SK-N-SH (cell line): ENCODE measurements at regions not wholly inside any gene's neighbourhood (a gene's known extent, or its start where the extent isn't known, plus 50 kb on each side); places are given as distances from the start of the nearest gene placed in this dataset.

ENCODE experiments used
- CTCF ChIP-seq: fragments of 200-600 bp; sonication (generic); IDR thresholded peaks from 2 replicates; pipeline ENCODE4 v1.6.1; 2017; ENCODE audit warnings: antibody characterized with exemption, mild to moderate bottlenecking, moderate library complexity
- REST ChIP-seq: IDR thresholded peaks from 2 replicates; pipeline ENCODE4 v1.6.1; 2012; ENCODE audit warnings: mild to moderate bottlenecking, low read depth, low read length, moderate library complexity
- TEAD4 ChIP-seq: IDR thresholded peaks from 2 replicates; pipeline ENCODE4 v1.4.0; 2012; ENCODE audit warnings: mild to moderate bottlenecking, borderline replicate concordance; ENCODE audit not compliant: insufficient read depth

DNA sequence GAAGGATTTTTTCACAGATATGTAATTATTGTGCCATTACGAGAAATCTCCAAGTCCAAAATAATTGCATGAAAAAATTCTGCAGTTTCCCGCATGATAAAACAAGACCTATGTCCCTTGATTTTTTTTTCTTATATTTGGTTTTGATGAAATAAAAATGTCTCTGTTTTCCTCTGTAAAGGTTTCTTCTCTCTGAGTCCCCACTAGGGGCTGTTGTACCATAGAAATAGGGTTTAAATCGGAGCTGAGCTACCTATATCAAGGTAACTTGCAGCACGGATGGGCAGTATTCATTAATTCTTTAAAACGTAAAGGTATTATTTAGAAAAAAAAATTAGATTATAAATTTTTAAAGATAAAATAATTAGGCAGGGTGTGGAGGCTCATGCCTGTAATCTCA is 66.6 kb upstream of the IGF1R start:
- TF ChIP-seq CTCF (peak; percentile 21; the same call in 1 of the 2 replicates), REST (no peak), TEAD4 (no peak)
